Rectal smooth muscle tissue (tissue), 1 donor: ENCODE measurements at regions not wholly inside any gene's neighbourhood (a gene's known extent, or its start where the extent isn't known, plus 50 kb on each side); places are given as distances from the start of the nearest gene placed in this dataset.
"Not testable (repeated sequence)": the region's sequence is repeated elsewhere in the genome, so short reads cannot be mapped to it uniquely, and the experiment has no call there.

ENCODE experiments used
- H3K27ac ChIP-seq: one replicate; pipeline ENCODE4 v1.7.0; 2013; ENCODE audit warnings: low read depth, low read length, inconsistent platforms
- H3K27me3 ChIP-seq: one replicate; pipeline ENCODE4 v1.7.0; 2013; ENCODE audit warnings: low read length; ENCODE audit not compliant: control insufficient read depth, insufficient read depth
- H3K36me3 ChIP-seq: one replicate; pipeline ENCODE4 v1.7.0; 2013; ENCODE audit warnings: low read length; ENCODE audit not compliant: control insufficient read depth, insufficient read depth
- H3K4me1 ChIP-seq: one replicate; pipeline ENCODE4 v1.7.0; 2013; ENCODE audit warnings: low read length; ENCODE audit not compliant: control insufficient read depth, insufficient read depth
- H3K4me3 ChIP-seq: one replicate; pipeline ENCODE4 v1.7.0; 2013; ENCODE audit warnings: low read length
- H3K9ac ChIP-seq: one replicate; pipeline ENCODE4 v1.7.0; 2013; ENCODE audit warnings: low read length

DNA sequence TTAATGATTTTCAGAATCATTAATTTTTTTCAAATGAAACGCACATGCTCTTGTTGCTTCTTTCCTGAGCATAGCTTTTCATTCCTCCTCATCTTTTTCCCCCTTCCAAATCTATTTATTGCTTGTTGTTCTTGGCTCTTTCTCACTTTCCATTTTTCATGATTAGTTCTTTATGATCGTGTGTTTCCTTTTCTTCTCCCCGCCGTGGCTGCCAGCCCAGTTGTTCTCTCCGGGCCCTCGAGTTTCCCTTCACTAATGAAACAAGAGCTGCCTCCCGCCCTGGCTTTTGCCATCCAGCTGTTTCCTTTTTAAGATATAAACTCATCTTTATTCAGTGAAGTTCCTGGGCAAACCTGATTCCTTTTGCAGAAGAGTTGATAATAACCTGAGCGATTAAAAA, 170.2 kb upstream of the NR2F2 start:
- Histone ChIP-seq H3K36me3 (no peaks in the 10 kb centered on the region), H3K27me3 (no peaks in the 10 kb centered on the region), H3K9ac (no peak overlapping the region), H3K4me3 (no peak overlapping the region), H3K27ac (no peak overlapping the region), H3K4me1 (no peaks in the 10 kb centered on the region)

DNA sequence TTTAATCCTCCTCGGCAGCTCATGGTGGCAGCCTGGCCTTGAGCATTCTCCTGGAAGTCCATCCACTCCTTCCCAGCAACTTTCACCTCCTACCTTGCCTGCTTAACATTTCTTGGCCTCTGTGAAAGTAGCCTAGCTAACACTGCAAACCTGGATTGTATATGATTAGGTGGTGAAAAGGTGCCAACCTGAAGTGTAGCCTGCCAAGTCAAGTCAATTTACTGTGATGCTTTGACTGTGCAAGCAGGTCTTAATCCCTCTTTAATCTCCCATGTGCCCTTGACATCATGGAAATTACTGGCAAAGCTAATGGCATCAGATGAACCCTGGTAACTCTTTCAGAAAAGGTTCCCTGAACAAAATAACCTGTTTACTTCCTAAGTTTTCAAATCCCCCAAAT, 169.7 kb upstream of the NR2F2 start:
- Histone ChIP-seq H3K27ac (no peak overlapping the region), H3K4me1 (peaks cover 3% of the 10 kb centered on the region), H3K9ac (no peak overlapping the region), H3K4me3 (no peak overlapping the region), H3K36me3 (no peaks in the 10 kb centered on the region), H3K27me3 (no peaks in the 10 kb centered on the region)

DNA sequence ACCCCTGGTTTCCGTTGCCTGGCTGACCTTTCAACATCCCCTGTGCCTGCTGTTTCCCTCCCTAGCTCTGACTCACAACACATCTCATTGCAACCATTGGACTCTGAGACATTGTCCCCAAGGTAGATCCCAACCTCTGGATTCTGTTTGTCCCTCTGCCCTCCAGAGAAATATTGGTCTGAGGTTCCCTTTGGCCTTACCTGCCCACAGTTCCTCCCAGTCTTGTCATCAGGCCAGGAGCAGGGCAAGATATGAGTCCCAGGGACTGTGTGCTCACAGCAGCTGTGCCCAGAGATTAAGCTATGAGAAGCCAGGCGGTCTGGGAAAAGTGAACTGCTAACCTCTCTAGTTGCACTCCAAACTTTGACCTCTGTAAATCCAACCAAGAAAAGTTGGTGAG, 168.2 kb upstream of the NR2F2 start:
- Histone ChIP-seq H3K36me3 (no peaks in the 10 kb centered on the region), H3K27me3 (no peaks in the 10 kb centered on the region), H3K27ac (no peak overlapping the region), H3K4me1 (peaks cover 3% of the 10 kb centered on the region), H3K9ac (no peak overlapping the region), H3K4me3 (no peak overlapping the region)

DNA sequence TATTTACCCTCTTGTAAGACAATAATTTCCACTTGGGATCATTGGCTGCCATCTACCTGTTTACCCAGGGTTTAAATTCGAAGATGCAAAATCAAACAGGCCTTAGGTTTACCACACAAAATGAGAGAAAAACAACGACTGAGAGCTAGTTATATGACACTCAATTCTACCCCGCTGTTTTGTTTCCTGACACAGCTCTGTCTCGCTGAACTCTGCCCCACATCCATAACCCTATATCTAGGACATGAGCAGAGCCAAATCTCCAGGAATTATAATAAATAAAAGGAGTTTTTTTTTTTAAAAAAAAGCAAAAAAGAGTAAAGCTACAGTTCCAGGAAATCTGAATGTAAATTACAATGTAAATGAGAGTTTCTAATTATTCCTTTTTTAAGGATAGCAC, 165.4 kb upstream of the NR2F2 start:
- Histone ChIP-seq H3K4me1 (peaks cover 3% of the 10 kb centered on the region), H3K27me3 (no peaks in the 10 kb centered on the region), H3K36me3 (no peaks in the 10 kb centered on the region), H3K27ac (no peak overlapping the region), H3K4me3 (no peak overlapping the region), H3K9ac (no peak overlapping the region)

DNA sequence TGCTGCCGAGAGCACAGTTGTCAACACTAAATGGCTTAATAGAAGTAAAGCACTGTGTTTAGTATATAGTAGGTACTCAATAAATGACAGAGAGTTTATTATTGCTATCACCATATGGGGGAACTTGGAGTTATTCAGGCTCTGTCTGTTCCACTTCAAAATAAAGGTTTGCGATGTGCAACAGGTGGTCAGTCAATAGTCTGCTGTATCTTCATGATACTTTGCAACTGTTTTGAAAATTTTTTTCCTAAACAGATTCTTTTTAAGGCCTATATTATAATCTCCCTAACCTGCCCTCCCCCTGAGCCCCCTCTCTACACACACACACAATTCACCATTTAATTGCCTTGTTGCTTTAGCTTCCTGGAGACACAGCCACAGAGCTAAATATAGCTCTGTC, 164.7 kb upstream of the NR2F2 start:
- H3K27me3 ChIP-seq, result no peaks in the 10 kb centered on the region
- peaks cover 3% of the 10 kb centered on the region for H3K4me1 ChIP-seq
- no peak overlapping the region for H3K4me3 ChIP-seq
- H3K9ac ChIP-seq, result no peak overlapping the region
- H3K27ac ChIP-seq, result peak overlapping the region; percentile 21
- no peaks in the 10 kb centered on the region for H3K36me3 ChIP-seq

DNA sequence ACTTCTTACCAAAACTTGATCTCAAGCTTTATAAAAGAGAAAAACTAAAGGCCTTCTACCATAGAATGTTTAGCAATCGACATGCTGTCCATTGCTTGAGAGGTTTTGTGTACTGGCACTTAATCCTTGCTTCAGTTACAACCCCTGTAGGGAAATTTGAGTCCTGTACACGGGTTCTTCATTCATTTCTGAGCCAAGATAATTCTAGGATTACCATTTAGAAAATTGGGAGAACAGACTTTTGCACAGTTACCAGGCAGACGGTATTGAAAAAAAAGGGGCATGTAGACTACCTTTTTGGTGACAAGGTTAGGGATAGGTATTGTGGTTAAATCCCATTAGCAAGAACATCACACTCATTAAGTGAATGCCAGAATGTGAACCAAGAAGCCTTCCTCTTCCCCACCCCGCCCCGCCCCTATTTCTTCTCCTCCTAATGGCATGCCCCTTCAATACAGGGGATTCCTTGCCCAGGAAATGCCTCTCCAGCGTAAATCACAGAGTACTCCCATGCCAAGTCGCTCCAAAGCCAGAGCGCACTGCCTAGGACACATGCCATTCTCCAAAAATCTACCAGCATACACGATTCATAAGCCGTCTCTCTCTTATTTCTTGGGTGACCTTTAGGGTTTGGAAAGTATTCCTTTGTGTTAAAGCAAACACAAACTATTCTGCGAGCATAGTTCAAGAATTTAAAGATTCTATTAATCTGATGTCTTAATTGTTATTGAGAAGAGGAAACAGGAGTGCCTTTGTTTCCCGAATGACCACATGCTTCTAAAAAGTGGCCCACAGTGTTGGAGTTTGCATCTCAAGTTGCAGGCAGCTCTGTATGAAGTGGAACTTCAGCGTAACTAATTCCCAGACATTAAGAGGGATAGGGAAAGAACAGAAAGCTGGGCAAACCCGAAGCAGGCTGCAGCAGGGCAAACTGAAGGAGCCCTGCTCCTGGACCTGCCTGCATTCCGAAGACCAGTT, 164.0 kb upstream of the NR2F2 start:
- Histone ChIP-seq H3K36me3 (no peaks in the 10 kb centered on the region), H3K4me1 (peaks cover 3% of the 10 kb centered on the region), H3K27me3 (no peaks in the 10 kb centered on the region), H3K27ac (peak overlapping the region; percentile 21), H3K4me3 (no peak overlapping the region), H3K9ac (no peak overlapping the region)

DNA sequence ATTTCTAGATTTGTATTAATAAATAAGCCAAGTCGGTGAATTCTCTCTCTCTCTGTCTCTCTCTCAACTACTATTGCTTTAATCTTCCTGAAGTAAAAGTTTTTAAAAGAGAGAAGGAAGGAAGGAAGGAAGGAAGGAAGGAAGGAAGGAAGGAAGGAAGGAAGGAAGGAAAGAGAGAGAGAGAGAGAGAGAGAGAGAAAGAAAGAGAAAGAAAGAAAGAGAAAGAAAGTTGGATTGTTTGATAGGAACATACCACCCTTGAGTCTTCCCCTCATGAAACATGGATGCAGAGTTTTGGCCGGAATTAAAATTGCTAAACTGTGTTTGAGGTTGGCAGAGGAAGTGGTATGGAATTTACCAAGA, 159.9 kb upstream of the NR2F2 start:
- not testable (repeated sequence) for H3K27me3 ChIP-seq, H3K4me3 ChIP-seq, H3K4me1 ChIP-seq, H3K9ac ChIP-seq, H3K36me3 ChIP-seq, H3K27ac ChIP-seq

DNA sequence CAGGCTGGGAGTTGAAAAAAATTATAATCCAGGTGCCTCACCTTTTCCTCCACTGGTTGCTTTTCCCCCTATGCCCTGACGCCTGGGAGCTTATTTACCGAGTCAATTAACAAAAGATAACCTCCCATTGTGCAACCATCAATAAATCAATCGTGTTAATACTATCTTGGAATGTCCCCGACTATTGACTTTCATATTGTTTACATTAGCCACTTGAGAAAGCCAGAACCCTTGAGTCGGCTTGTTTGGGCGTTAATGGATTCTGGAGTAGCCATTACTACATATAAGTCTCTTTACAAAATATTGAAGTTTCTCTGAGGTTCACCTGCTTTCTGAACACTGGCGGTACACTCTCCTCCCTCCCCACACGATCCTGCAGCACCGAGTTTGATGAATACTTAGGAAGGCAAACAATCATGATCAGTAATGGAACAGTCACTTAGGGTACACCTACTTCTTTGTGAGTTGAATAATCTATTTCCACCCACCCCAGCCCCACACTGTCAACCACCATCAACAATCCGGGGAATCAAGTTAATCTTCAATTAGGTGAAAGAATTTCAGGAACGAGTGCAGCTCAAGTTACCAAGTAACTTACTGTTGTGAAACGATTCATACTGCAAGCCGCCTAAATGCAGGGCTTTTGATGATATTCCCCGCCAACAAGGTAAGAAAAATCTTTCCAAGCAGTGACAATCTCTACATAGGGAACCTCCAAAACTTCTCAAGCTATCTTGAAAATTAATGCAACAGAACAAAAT, 159.3 kb upstream of the NR2F2 start:
- H3K4me3 ChIP-seq, result no peak overlapping the region
- H3K27me3 ChIP-seq, result no peaks in the 10 kb centered on the region
- H3K9ac ChIP-seq, result no peak overlapping the region
- H3K4me1 ChIP-seq, result no peaks in the 10 kb centered on the region
- no peaks in the 10 kb centered on the region for H3K36me3 ChIP-seq
- H3K27ac ChIP-seq, result no peak overlapping the region

DNA sequence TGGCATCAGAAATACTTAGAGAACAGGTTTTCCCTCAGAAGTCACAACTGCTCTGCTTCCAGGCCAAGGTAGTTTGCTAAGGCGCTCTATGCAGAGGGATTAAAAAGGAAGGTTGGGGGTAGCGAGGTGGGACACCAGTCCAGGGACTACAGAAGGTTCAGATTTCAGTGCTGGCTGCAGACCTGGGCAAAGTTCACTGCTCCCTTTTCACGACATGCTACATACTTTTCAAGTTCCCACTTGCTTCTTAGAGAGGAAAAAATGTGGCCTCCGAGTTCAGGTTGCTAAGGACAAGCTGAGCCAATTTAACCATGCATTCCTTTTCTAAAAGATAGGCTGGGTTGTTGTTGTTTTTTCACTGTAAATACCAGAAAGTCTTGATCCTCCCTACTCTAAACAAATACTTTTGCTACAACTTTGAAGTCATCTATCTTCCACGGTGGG, 158.6 kb upstream of the NR2F2 start:
- H3K27ac ChIP-seq, result no peak overlapping the region

DNA sequence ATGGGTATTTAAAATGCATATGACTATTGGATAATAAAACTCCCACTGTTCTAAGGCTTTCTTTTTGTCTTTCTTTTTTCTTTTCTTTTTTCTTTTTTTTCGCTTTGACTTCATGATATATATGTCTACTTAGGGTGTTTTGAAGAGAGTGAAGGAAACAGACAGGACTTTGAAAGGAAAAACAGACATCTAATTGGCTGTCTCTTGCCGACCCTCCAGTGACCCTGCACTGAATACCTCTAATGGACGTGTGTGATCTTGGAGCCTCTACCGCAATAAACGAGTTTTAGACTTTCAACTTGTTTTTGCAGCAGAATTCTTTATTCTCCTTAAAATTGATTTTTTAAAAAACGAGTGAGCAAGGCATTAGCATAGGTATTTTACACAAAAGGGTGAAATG, 158.1 kb upstream of the NR2F2 start:
- no peak overlapping the region for H3K9ac ChIP-seq
- H3K36me3 ChIP-seq, result no peaks in the 10 kb centered on the region
- no peaks in the 10 kb centered on the region for H3K27me3 ChIP-seq
- H3K27ac ChIP-seq, result no peak overlapping the region
- H3K4me3 ChIP-seq, result no peak overlapping the region
- no peaks in the 10 kb centered on the region for H3K4me1 ChIP-seq

More for the DNA sequence above, 158.6 kb upstream of the NR2F2 start:
- no peaks in the 10 kb centered on the region for H3K36me3 ChIP-seq
- H3K4me1 ChIP-seq, result no peaks in the 10 kb centered on the region
- H3K9ac ChIP-seq, result no peak overlapping the region
- H3K27me3 ChIP-seq, result no peaks in the 10 kb centered on the region
- no peak overlapping the region for H3K4me3 ChIP-seq

DNA sequence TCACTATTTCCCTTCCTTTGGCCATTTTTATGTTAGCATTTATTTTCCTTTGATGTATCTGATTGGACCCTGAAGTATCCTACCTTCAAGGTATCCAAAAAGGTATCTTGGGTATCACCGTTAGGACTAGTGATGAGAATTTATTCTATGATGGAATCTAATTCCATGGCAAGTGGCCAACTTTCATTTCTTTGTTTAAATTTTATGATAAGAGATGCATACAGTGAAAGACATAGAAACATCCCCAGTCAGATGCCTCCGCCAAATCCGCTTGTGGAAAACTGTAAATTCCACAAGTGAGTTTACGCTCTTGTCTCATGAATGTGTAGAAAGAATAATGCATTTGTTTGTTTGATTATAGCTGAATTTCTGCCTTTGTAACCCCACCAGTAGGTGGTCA, 153.7 kb upstream of the NR2F2 start:
- H3K4me3 ChIP-seq, result no peak overlapping the region
- H3K27me3 ChIP-seq, result no peaks in the 10 kb centered on the region
- no peak overlapping the region for H3K9ac ChIP-seq
- H3K4me1 ChIP-seq, result no peaks in the 10 kb centered on the region
- H3K36me3 ChIP-seq, result no peaks in the 10 kb centered on the region
- H3K27ac ChIP-seq, result no peak overlapping the region

DNA sequence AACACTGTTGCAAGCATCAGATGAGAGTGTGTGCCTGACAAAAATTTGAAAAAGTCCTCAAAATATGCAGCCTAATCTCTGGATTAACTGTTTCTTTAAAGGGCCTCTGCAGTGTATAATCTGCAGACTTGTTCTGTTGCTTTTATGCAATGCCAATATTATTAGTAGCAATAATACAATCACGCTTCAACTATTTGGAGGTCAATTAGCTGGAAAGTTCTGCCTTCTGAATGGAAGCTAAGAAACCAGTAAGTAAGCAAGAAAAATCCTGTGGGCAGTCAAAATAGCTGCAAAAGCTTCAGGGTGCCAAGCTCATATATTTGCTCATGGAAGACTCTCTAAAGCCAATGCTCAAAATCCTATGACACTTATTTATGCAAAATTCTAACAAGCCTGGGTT, 153.2 kb upstream of the NR2F2 start:
- no peaks in the 10 kb centered on the region for H3K4me1 ChIP-seq
- H3K27me3 ChIP-seq, result no peaks in the 10 kb centered on the region
- H3K36me3 ChIP-seq, result no peaks in the 10 kb centered on the region
- H3K9ac ChIP-seq, result no peak overlapping the region
- no peak overlapping the region for H3K4me3 ChIP-seq
- no peak overlapping the region for H3K27ac ChIP-seq
